Adrenal gland (tissue), 5 donors: ENCODE measurements at regions not wholly inside any gene's neighbourhood (a gene's known extent, or its start where the extent isn't known, plus 50 kb on each side); places are given as distances from the start of the nearest gene placed in this dataset.
"Not testable (repeated sequence)": the region's sequence is repeated elsewhere in the genome, so short reads cannot be mapped to it uniquely, and the experiment has no call there.

Source experiments
- POLR2A ChIP-seq, 2 donors: fragments of 450-650 bp; IDR thresholded peaks; one replicate each; pipeline ENCODE4 v1.6.1; 2017; ENCODE audit warnings: antibody characterized with exemption in 2 of 2, mild to moderate bottlenecking in 2 of 2, moderate library complexity in 1 of 2
- TF ChIP-seq, protein P1 (sequence below), 6 experiments: fragments of 450-650 bp in 4 of 6; fragments of 200-600 bp in 2 of 6; sonication (generic) in 1 of 6; IDR thresholded peaks; 1 replicate in 5 of 6; 2 replicates in 1 of 6; pipeline versions ENCODE4 v1.5.1 to v1.8.0; 2016 to 2021; ENCODE audit warnings: antibody characterized with exemption in 6 of 6, mild to moderate bottlenecking in 2 of 6, moderate library complexity in 1 of 6
- donor health status: DM: no; HTN: no; CAD: no.

DNA sequence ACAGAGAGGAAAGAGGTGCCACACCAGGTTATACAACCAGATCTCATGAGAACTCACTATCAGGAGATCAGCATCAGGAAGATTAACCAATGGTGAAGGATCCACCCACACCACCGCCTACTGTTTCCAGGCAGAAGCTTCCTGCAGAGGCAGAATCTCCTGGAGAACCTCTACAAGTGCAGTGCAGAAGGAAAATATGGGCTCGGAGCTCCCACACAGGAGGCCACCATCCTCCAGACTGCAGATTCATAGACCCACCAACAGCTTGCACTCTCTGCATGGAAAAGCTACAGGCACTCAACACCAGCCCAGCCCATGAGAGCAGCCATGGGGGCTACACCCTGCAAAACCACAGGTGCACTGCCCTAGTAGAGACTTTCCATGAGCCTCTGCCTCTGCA, 284.0 kb downstream of the POTED start:
- TF ChIP-seq, protein P1, sequence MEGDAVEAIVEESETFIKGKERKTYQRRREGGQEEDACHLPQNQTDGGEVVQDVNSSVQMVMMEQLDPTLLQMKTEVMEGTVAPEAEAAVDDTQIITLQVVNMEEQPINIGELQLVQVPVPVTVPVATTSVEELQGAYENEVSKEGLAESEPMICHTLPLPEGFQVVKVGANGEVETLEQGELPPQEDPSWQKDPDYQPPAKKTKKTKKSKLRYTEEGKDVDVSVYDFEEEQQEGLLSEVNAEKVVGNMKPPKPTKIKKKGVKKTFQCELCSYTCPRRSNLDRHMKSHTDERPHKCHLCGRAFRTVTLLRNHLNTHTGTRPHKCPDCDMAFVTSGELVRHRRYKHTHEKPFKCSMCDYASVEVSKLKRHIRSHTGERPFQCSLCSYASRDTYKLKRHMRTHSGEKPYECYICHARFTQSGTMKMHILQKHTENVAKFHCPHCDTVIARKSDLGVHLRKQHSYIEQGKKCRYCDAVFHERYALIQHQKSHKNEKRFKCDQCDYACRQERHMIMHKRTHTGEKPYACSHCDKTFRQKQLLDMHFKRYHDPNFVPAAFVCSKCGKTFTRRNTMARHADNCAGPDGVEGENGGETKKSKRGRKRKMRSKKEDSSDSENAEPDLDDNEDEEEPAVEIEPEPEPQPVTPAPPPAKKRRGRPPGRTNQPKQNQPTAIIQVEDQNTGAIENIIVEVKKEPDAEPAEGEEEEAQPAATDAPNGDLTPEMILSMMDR (IDR thresholded peaks at IDR 0.05) = not testable (repeated sequence)
- not testable (repeated sequence) for TF ChIP-seq POLR2A (IDR thresholded peaks at IDR 0.05)
